ENCODE measurements at regions not wholly inside any gene's neighbourhood (a gene's known extent, or its start where the extent isn't known, plus 50 kb on each side); places are given as distances from the start of the nearest gene placed in this dataset.
"Not testable (repeated sequence)": the region's sequence is repeated elsewhere in the genome, so short reads cannot be mapped to it uniquely, and the experiment has no call there.

- ATAC-seq, result no peak
- DNase-seq (ENCODE audit: low spot score), result no peak
- intact Hi-C loops (cut with DNase I), result no loop called here
These were observed 572.4 kb upstream of the B3GAT1 start for GRCh38 chr11:134984421-134984820.

GRCh38 chr11:134982432-134982831, 570.4 kb upstream of the B3GAT1 start:
- ATAC-seq; DNase-seq (ENCODE audit: low spot score); intact Hi-C loops (cut with DNase I): not testable (repeated sequence)

GRCh38 chr11:134981835-134982234, 569.8 kb upstream of the B3GAT1 start:
- ATAC-seq, result no peak

GRCh38 chr11:134980819-134981710, 569.0 kb upstream of the B3GAT1 start:
- ATAC-seq, result no peak
- DNase-seq (ENCODE audit: low spot score), result no peak
- intact Hi-C loops (cut with DNase I), result no loop called here

More at GRCh38 chr11:134981835-134982234, 569.8 kb upstream of the B3GAT1 start:
- no peak for DNase-seq (ENCODE audit: low spot score)
- intact Hi-C loops (cut with DNase I), result no loop called here

GRCh38 chr11:134979089-134979457, 567.0 kb upstream of the B3GAT1 start:
- ATAC-seq; DNase-seq (ENCODE audit: low spot score); intact Hi-C loops (cut with DNase I): not testable (repeated sequence)

GRCh38 chr11:134978388-134979088, 566.5 kb upstream of the B3GAT1 start:
- ATAC-seq (no peak), DNase-seq (ENCODE audit: low spot score) (no peak)
- intact Hi-C loops (cut with DNase I), result no loop called here

- DNase-seq (ENCODE audit: low spot score) (no peak), ATAC-seq (no peak)
- intact Hi-C loops (cut with DNase I), result no loop called here
These were observed 564.5 kb upstream of the B3GAT1 start for GRCh38 chr11:134976551-134976950.

GRCh38 chr11:134975866-134976376, 563.9 kb upstream of the B3GAT1 start:
- ATAC-seq (no peak), DNase-seq (ENCODE audit: low spot score) (no peak)
- intact Hi-C loops (cut with DNase I), result no loop called here

GRCh38 chr11:134973801-134974200, 561.8 kb upstream of the B3GAT1 start:
- no peak for DNase-seq (ENCODE audit: low spot score)
- no peak for ATAC-seq
- intact Hi-C loops (cut with DNase I), result no loop called here

GRCh38 chr11:134971381-134971780, 559.3 kb upstream of the B3GAT1 start:
- no peak for ATAC-seq
- intact Hi-C loops (cut with DNase I), result no loop called here

GRCh38 chr11:134967746-134968145, 555.7 kb upstream of the B3GAT1 start:
- intact Hi-C loops (cut with DNase I), result no loop called here
- DNase-seq (ENCODE audit: low spot score) (no peak), ATAC-seq (no peak)

More at GRCh38 chr11:134971381-134971780, 559.3 kb upstream of the B3GAT1 start:
- no peak for DNase-seq (ENCODE audit: low spot score)

GRCh38 chr11:134961386-134961785, 549.3 kb upstream of the B3GAT1 start:
- ATAC-seq; intact Hi-C loops (cut with DNase I); DNase-seq (ENCODE audit: low spot score): not testable (repeated sequence)

- no peak for ATAC-seq
- no peak for DNase-seq (ENCODE audit: low spot score)
- intact Hi-C loops (cut with DNase I), result no loop called here
These were observed 546.8 kb upstream of the B3GAT1 start for GRCh38 chr11:134958870-134959269.

GRCh38 chr11:134958336-134958640, 546.2 kb upstream of the B3GAT1 start:
- intact Hi-C loops (cut with DNase I), result no loop called here
- DNase-seq (ENCODE audit: low spot score) (no peak), ATAC-seq (no peak)

GRCh38 chr11:134957540-134958335, 545.7 kb upstream of the B3GAT1 start:
- no peak for ATAC-seq
- intact Hi-C loops (cut with DNase I), result no loop called here
- DNase-seq (ENCODE audit: low spot score), result no peak

GRCh38 chr11:134956450-134957210, 544.6 kb upstream of the B3GAT1 start:
- no peak for DNase-seq (ENCODE audit: low spot score)
- no peak for ATAC-seq
- intact Hi-C loops (cut with DNase I), result no loop called here

GRCh38 chr11:134955970-134956369, 543.9 kb upstream of the B3GAT1 start:
- ATAC-seq; intact Hi-C loops (cut with DNase I); DNase-seq (ENCODE audit: low spot score): not testable (repeated sequence)

GRCh38 chr11:134955281-134955680, 543.2 kb upstream of the B3GAT1 start:
- DNase-seq (ENCODE audit: low spot score), result no peak
- intact Hi-C loops (cut with DNase I), result no loop called here
- no peak for ATAC-seq

- ATAC-seq; DNase-seq (ENCODE audit: low spot score); intact Hi-C loops (cut with DNase I): not testable (repeated sequence)
These were observed 542.4 kb upstream of the B3GAT1 start for GRCh38 chr11:134954456-134954855.

Measured in sciatic nerve (tissue), 2 donors.